HG03521 (cell line): ENCODE measurements at regions not wholly inside any gene's neighbourhood (a gene's known extent, or its start where the extent isn't known, plus 50 kb on each side); places are given as distances from the start of the nearest gene placed in this dataset.
"Not testable (repeated sequence)": the region's sequence is repeated elsewhere in the genome, so short reads cannot be mapped to it uniquely, and the experiment has no call there.

Experiments
- ATAC-seq: cut with Tn5 transposase; IDR thresholded peaks from one replicate; pipeline ENCODE4 v1.9.1; 2021; ENCODE audit warnings: mild to moderate bottlenecking, moderate library complexity; ENCODE audit not compliant: unreplicated experiment

- no peak for ATAC-seq
Measured at GRCh38 chrX:74085642-74086236, 218.2 kb upstream of the ZCCHC13 start.

GRCh38 chrX:74080165-74080564, 223.8 kb upstream of the ZCCHC13 start:
- ATAC-seq: no peak

GRCh38 chrX:74065831-74066390, 213.4 kb upstream of the XIST start:
- no peak for ATAC-seq

DNA sequence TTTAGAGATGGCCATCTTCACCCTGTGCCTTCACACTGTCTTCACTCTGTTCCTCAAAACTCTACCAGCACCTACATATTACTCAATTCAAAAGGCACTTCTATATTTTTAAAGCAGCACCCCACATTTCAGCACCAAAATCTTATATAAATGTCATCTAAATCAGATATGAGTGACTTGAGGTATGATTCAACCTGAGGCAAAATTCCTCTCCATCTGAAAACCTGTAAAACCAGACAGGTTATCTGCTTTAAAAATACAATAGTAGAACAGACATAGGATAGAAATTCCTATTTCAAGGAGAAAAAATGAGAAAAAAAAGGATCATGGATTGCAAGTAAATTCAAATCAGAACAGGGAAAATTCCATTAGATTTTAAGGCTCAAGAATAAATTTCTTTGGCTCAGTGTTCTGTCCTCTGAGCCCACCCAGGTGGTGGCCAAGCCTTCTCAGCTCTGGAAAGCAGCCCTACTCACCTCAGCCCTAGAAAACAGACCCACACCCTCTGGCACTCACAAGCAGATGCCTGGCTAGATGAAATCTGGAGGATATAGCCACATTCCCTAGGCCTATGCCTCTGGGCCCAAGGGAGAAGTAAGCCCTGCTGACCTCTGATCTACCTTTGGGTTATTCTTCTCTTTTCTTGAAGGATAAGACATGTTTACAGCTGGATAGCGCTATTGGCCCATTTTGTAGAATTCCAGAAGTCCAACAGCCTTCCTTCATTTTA, 211.1 kb upstream of the XIST start:
- ATAC-seq: no peak

- ATAC-seq: no peak
Measured at GRCh38 chrX:74061879-74062278, 209.4 kb upstream of the XIST start.

GRCh38 chrX:74049126-74049525, 196.6 kb upstream of the XIST start:
- no peak for ATAC-seq

DNA sequence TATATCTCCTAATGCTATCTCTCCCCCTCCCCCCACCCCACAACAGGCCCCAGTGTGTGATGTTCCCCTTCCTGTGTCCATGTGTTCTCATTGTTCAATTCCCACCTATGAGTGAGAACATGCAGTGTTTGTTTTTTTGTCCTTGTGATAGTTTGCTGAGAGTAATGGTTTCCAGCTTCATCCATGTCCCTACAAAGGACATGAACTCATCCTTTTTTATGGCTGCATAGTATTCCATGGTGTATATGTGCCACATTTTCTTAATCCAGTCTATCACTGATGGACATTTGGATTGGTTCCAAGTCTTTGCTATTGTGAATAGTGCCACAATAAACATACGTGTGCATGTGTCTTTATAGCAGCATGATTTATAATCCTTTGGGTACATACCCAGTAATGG, 181.6 kb upstream of the XIST start:
- not testable (repeated sequence) for ATAC-seq

GRCh38 chrX:74031527-74031926, 179.0 kb upstream of the XIST start:
- ATAC-seq: not testable (repeated sequence)

DNA sequence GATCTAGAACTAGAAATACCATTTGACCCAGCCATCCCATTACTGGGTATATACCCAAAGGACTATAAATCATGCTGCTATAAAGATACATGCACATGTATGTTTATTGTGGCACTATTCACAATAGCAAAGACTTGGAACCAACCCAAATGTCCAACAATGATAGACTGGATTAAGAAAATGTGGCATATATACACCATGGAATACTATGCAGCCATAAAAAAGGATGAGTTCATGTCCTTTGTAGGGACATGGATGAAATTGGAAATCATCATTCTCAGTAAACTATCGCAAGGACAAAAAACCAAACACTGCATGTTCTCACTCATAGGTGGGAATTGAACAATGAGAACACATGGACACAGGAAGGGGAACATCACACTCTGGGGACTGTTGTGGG, 178.3 kb upstream of the XIST start:
- ATAC-seq: not testable (repeated sequence)

GRCh38 chrX:74025145-74025544, 172.6 kb upstream of the XIST start:
- not testable (repeated sequence) for ATAC-seq

- no peak for ATAC-seq
Measured at GRCh38 chrX:74023203-74023602, 170.7 kb upstream of the XIST start.

DNA sequence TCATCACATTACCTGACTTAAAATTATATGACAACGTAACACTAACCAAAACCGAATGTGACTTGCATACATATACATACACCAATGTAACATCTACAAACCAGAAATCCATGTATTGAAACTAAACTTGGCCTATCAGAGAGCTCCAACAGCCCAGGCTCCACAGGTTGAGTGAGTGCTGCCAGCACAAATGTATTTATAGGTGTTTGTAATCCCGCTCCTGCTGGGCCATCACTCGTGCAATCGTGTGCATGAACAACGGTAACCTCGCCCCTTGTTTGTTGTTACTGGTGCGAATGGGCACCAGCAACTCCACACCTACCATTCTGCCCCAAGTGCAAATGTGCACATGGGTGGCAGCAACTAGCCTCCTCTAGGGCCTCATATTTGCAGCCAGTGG, 165.7 kb upstream of the XIST start:
- no peak for ATAC-seq

- peak; percentile 62 for ATAC-seq
Measured at GRCh38 chrX:74015379-74016019, 163.0 kb upstream of the XIST start.

DNA sequence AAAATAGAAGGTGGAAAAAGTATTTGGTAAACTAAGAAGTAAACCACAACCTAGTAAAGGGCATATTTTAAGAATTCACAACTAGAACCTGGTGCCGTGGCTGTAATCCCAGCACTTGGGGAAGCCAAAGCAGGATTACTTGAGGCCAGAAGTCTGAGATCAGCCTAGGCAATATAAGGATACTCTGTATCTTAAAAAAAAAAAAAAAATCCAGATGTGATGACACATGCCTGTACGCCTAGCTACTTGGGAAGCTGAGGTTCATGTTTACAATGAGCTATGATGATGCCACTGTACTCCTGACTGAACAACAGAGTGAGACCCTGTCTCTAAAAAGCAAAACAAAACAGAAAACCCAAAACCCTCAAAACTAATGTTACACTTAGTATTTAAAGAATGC, 156.5 kb upstream of the XIST start:
- ATAC-seq: no peak

DNA sequence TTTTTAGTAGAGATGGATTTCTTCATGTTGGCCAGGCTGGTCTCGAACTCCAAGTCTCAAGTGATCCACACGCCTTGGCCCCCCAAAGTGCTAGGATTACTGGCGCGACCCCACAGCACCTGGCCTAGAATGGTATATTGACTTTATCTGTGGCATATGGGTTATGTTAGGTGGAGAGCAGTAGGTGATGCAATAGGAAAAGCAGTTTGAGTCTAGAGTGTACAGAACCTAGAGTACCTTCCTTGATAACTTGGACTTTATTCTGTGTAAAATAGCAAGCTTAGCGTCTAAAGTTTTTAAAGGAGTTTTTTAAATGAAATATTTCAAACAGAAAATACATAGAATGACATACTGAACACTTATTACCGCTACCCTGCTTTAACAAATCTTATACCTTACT, 139.5 kb upstream of the XIST start:
- ATAC-seq: no peak

GRCh38 chrX:73987166-73987565, 134.7 kb upstream of the XIST start:
- no peak for ATAC-seq

GRCh38 chrX:73979551-73980131, 127.1 kb upstream of the XIST start:
- no peak for ATAC-seq

DNA sequence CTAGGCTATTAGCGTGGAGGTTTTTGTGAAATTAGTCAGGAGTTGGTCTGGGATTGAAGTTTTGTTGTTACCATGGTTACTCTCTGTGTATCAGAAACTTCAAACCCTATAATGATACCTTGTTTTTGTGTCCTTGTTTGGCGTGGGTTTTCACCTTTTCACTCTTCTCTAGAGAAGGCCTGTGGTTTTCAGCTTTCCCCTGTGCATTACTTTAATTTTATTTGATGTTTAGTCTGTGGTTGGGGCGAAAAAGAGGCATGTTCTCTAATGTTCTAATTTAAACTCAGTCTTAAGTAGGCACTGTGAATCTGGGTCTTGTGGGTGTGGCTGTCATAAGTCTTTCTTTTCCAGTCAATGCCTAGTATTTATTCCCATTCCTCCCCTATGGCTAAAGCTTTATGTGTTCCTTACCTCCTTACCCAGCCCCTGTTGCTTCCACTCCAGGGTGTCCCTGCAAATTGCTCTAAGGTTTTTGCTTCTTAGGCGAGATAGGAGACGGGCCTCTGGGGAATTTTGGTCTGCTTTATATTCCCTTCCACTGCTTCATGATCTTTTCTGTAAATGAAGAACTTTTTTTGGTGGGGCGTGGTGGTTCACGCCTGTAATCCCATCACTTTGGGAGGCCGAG, 125.1 kb upstream of the XIST start:
- ATAC-seq: no peak

- ATAC-seq: not testable (repeated sequence)
Measured at GRCh38 chrX:73967461-73967860, 114.9 kb upstream of the XIST start.

- ATAC-seq: no peak
Measured at GRCh38 chrX:73965833-73966232, 113.3 kb upstream of the XIST start.

GRCh38 chrX:73964579-73964978, 112.1 kb upstream of the XIST start:
- ATAC-seq: no peak
